Memory B cell (primary cell): ENCODE measurements at regions not wholly inside any gene's neighbourhood (a gene's known extent, or its start where the extent isn't known, plus 50 kb on each side); places are given as distances from the start of the nearest gene placed in this dataset.

Experiments
- ATAC-seq: fragments of 150-1000 bp; cut with Tn5 transposase; 2 replicates; pipeline ENCODE4 v1.10.0; 2021; ENCODE audit warnings: low read depth, mild to moderate bottlenecking, moderate library complexity
- DNase-seq, 2 donors: peaks; one replicate each; pipeline ENCODE4 v3.0.0; 2022; ENCODE audit warnings: low spot score in 2 of 2
- H3K27ac Mint-ChIP-seq: one replicate; pipeline ENCODE4 v1.8.0; 2022; ENCODE audit warnings: mild to moderate bottlenecking, moderate library complexity, mixed read lengths
- H3K27me3 Mint-ChIP-seq: one replicate; pipeline ENCODE4 v1.8.0; 2022; ENCODE audit warnings: mixed read lengths
- H3K36me3 Mint-ChIP-seq: one replicate; pipeline ENCODE4 v1.8.0; 2022; ENCODE audit warnings: mild to moderate bottlenecking, mixed read lengths
- H3K4me1 Mint-ChIP-seq: one replicate; pipeline ENCODE4 v1.8.0; 2022; ENCODE audit warnings: mixed read lengths
- H3K4me3 Mint-ChIP-seq: one replicate; pipeline ENCODE4 v1.8.0; 2022; ENCODE audit warnings: mild to moderate bottlenecking, moderate library complexity, mixed read lengths
- H3K9me3 Mint-ChIP-seq: one replicate; pipeline ENCODE4 v1.8.0; 2022; ENCODE audit warnings: mixed read lengths

DNA sequence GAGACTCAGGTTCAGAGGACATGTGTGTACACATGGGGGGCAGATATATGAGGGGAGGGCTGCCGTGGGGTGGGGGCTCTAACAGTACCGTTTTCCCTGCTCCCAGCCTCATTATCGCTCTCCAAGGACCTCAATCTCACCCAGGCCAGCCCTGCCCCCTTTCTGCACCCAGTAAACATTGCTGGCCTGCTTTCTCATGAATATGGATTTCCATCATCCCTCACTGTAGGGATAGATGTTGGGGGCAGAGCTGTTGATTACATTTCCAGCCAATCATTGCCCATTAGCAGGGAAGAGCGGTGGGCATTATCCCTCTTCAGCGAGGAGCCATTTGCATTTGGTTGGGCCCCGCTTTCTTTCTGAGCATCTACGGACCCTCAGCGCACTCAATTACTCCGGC is 273.8 kb downstream of the RPS6KC1 start:
- no peaks in the 10 kb centered on the region for H3K36me3 Mint-ChIP-seq
- no peak overlapping the region for H3K4me3 Mint-ChIP-seq
- DNase-seq: no peak
- H3K9me3 Mint-ChIP-seq: peaks cover 3% of the 10 kb centered on the region
- ATAC-seq: no peak
- H3K27me3 Mint-ChIP-seq: peaks cover 9% of the 10 kb centered on the region
- H3K4me1 Mint-ChIP-seq: no peaks in the 10 kb centered on the region
- H3K27ac Mint-ChIP-seq: no peak overlapping the region

GRCh38 chr1:213325482-213325881 is 274.4 kb downstream of the RPS6KC1 start:
- Mint-ChIP-seq H3K9me3 (peaks cover 3% of the 10 kb centered on the region), H3K27me3 (peaks cover 9% of the 10 kb centered on the region), H3K36me3 (no peaks in the 10 kb centered on the region), H3K4me1 (no peaks in the 10 kb centered on the region), H3K27ac (no peak overlapping the region), H3K4me3 (no peak overlapping the region)
- DNase-seq: no peak
- no peak for ATAC-seq

DNA sequence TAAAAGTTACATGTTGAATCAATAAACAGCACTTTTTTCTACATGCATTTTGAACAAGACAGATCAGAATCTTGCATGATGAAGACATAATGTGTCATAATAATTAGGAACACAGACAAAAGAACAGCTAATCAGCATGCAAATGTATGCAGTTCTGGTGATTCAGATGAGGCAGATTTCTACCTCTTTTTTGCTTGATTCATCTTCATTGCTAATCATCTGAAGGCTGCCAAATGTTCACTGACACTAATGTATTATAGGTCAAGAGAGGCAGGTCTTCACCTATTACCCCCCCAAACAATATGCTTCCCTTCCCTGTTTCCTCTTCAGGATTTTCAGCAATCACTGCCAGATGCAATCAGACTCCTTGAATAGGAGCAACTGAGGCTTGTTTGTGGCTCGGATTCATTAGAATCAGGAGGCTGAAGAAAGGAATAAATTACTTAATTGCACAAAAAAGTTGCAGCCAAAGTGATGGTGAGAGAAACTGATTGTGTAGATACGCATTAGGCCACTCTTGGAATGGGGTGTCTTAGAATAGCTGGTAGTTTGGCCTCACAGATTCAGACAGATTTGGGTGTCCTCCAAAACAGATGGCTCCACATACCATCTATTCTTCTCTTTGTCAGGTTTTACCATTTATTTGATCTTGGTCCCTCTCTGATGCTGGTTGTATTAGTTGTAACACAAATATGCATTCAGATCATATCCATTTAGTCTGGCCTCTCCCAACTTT is 275.4 kb downstream of the RPS6KC1 start:
- Mint-ChIP-seq H3K4me1 (no peaks in the 10 kb centered on the region), H3K27me3 (peaks cover 9% of the 10 kb centered on the region), H3K36me3 (no peaks in the 10 kb centered on the region), H3K27ac (no peak overlapping the region), H3K9me3 (peaks cover 3% of the 10 kb centered on the region), H3K4me3 (no peak overlapping the region)
- DNase-seq: no peak
- no peak for ATAC-seq

DNA sequence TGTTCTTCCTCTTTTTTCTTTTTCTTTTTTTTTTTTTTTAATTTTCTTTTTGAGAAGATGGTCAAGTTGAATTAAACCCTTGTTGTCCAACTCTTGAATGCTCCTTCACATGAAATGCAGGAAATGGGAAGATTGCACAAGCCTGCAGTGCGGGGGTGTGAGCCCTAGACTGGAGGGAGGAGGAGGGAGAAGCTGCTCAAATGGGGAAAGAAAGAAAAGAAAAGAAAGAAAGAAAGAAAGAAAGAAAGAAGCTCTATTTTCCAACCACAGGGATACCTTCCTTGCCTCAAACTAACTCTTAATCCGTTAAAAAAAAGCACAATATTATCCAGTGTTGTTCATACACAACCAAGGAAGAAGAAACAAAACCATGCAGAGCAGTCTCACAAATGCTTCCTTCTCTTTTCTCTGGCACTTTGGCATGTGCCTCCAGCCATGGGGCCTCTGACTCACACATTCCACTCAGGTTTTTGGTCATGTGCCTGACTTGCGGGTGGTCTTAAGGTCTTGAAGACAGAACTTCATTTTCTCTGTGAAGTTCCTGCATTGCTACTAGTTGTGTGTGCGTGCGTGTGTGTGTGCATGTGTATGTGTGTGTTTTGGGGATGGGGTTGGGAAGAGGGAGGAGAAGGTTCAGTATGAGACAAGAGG is 276.1 kb downstream of the RPS6KC1 start:
- no peak for DNase-seq
- Mint-ChIP-seq H3K27ac (no peak overlapping the region), H3K4me1 (no peaks in the 10 kb centered on the region), H3K4me3 (no peak overlapping the region), H3K36me3 (no peaks in the 10 kb centered on the region), H3K9me3 (no peaks in the 10 kb centered on the region), H3K27me3 (peaks cover 9% of the 10 kb centered on the region)
- ATAC-seq: no peak

DNA sequence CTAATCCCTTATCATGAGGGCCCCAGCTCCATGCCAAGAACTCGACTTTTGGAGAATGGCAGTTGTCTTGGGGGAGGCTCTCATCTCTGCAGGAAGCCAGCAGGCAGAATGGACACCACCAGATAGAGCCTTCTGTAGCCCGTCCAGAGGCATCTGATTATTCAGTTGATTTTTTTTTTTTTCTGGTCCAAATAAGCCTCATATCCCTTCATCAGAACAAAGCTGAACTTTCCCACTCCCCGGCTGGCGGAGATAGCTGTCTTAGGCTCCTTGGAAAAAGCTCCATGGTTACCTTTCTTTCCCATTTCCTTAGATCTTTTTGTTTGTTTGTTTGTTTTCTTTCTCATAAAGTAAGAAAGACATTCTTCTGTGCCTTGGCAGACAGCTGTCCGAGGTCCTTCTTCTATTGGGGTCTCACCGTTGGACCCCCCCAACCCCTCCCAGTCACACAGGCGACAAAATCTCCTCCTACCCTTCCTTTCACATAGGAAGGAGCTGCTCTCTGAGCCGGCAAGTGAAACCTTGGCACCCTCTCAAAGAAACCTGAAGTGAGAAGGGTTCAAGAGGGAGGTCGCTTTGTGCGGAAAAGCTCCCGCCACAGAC is 278.5 kb downstream of the RPS6KC1 start:
- H3K9me3 Mint-ChIP-seq: no peaks in the 10 kb centered on the region
- ATAC-seq (no peak), DNase-seq (no peak)
- peaks cover 7% of the 10 kb centered on the region for H3K27me3 Mint-ChIP-seq
- H3K4me3 Mint-ChIP-seq: no peak overlapping the region
- no peaks in the 10 kb centered on the region for H3K4me1 Mint-ChIP-seq
- no peak overlapping the region for H3K27ac Mint-ChIP-seq
- H3K36me3 Mint-ChIP-seq: no peaks in the 10 kb centered on the region

DNA sequence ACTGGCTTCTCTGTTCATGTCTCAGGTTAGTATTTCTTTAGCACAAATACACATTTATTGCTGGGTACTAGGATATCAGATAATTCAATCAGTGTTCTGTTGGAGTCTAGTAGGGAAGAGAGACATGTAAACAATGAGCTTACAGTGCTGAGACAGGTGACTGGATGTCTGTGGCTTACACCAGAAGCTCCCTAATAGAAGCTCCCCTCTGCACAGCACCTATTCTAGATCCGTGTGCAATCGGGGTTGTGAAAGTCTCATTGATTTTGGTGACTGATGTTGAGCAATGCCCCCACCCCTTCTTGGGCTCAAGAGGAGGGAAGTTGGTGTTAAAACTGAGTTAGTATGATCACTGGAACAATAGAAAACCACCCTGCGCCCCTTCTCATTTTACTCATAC is 279.2 kb downstream of the RPS6KC1 start:
- Mint-ChIP-seq H3K27ac (no peak overlapping the region), H3K4me3 (no peak overlapping the region), H3K27me3 (peaks cover 7% of the 10 kb centered on the region), H3K9me3 (no peaks in the 10 kb centered on the region), H3K4me1 (no peaks in the 10 kb centered on the region), H3K36me3 (no peaks in the 10 kb centered on the region)
- no peak for DNase-seq
- no peak for ATAC-seq

GRCh38 chr1:213331631-213332175 is 280.7 kb downstream of the RPS6KC1 start:
- H3K4me1 Mint-ChIP-seq: no peaks in the 10 kb centered on the region
- no peak overlapping the region for H3K27ac Mint-ChIP-seq
- H3K4me3 Mint-ChIP-seq: no peak overlapping the region
- H3K27me3 Mint-ChIP-seq: peaks cover 6% of the 10 kb centered on the region
- no peaks in the 10 kb centered on the region for H3K36me3 Mint-ChIP-seq
- DNase-seq: no peak
- ATAC-seq: no peak
- H3K9me3 Mint-ChIP-seq: no peaks in the 10 kb centered on the region

- no peak for DNase-seq
- H3K27me3 Mint-ChIP-seq: peaks cover 2% of the 10 kb centered on the region
- no peak overlapping the region for H3K27ac Mint-ChIP-seq
- H3K9me3 Mint-ChIP-seq: no peaks in the 10 kb centered on the region
- no peak overlapping the region for H3K4me3 Mint-ChIP-seq
- no peaks in the 10 kb centered on the region for H3K36me3 Mint-ChIP-seq
- H3K4me1 Mint-ChIP-seq: no peaks in the 10 kb centered on the region
- no peak for ATAC-seq
These were observed 281.4 kb downstream of the RPS6KC1 start for GRCh38 chr1:213332491-213332890.

DNA sequence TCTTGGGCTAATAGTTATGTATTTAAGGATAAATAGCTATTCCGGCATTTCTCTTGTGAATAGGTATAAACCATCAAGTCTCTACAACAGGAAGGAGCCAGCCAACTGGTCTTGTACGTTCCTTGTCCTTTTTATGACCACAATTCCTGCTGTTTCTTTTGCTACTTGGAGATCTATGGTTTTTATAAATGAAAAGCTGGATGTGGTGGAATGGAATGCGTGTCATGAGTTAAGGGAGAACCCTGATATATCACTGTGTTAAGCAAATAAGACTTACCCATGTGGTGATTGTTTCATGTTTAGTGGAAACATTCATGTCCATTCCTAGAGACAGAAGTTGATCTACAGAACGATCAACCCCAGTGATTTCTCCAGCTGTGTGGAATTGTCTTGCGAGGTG is 282.1 kb downstream of the RPS6KC1 start:
- DNase-seq: no peak

GRCh38 chr1:213335084-213335483 is 284.0 kb downstream of the RPS6KC1 start:
- no peaks in the 10 kb centered on the region for H3K36me3 Mint-ChIP-seq
- no peak for DNase-seq
- no peak for ATAC-seq

More for the DNA sequence above, 282.1 kb downstream of the RPS6KC1 start:
- no peaks in the 10 kb centered on the region for H3K9me3 Mint-ChIP-seq
- no peak overlapping the region for H3K27ac Mint-ChIP-seq
- no peaks in the 10 kb centered on the region for H3K4me1 Mint-ChIP-seq
- no peak overlapping the region for H3K4me3 Mint-ChIP-seq
- peaks cover 5% of the 10 kb centered on the region for H3K27me3 Mint-ChIP-seq
- ATAC-seq: no peak
- H3K36me3 Mint-ChIP-seq: no peaks in the 10 kb centered on the region

GRCh38 chr1:213337025-213337678 is 286.1 kb downstream of the RPS6KC1 start:
- Mint-ChIP-seq H3K36me3 (no peaks in the 10 kb centered on the region), H3K9me3 (no peaks in the 10 kb centered on the region)

More at GRCh38 chr1:213335084-213335483, 284.0 kb downstream of the RPS6KC1 start:
- Mint-ChIP-seq H3K4me1 (no peaks in the 10 kb centered on the region), H3K9me3 (no peaks in the 10 kb centered on the region), H3K4me3 (no peak overlapping the region), H3K27me3 (peaks cover 4% of the 10 kb centered on the region), H3K27ac (no peak overlapping the region)

DNA sequence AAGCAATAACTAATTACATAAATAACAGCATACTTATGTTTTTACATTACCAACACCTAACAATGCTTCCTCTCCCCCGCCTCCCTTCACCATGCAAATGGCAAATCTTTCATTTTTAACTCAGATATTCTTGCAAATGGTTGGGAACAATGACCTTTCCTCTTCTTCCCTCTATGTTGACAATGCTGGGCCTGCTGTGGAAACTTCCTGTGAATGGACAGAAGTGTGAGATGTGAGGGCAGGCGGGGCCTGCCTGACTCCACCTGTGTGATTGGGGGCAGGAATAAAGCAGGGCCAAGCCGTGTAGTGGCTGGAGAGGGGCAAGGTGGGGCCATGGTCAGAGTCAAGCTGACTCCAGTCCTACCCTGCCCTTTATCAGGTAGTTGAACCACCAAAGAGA is 289.6 kb downstream of the RPS6KC1 start:
- peaks cover 4% of the 10 kb centered on the region for H3K9me3 Mint-ChIP-seq
- ATAC-seq (no peak), DNase-seq (no peak)
- H3K36me3 Mint-ChIP-seq: peaks cover 2% of the 10 kb centered on the region
- peaks cover 4% of the 10 kb centered on the region for H3K27me3 Mint-ChIP-seq
- H3K4me3 Mint-ChIP-seq: no peak overlapping the region
- no peaks in the 10 kb centered on the region for H3K4me1 Mint-ChIP-seq
- no peak overlapping the region for H3K27ac Mint-ChIP-seq

More at GRCh38 chr1:213337025-213337678, 286.1 kb downstream of the RPS6KC1 start:
- H3K27ac Mint-ChIP-seq: no peak overlapping the region
- ATAC-seq (no peak), DNase-seq (no peak)
- H3K4me3 Mint-ChIP-seq: no peak overlapping the region
- no peaks in the 10 kb centered on the region for H3K4me1 Mint-ChIP-seq
- peaks cover 4% of the 10 kb centered on the region for H3K27me3 Mint-ChIP-seq

- Mint-ChIP-seq H3K36me3 (peaks cover 2% of the 10 kb centered on the region), H3K27me3 (no peaks in the 10 kb centered on the region), H3K4me1 (no peaks in the 10 kb centered on the region), H3K4me3 (no peak overlapping the region), H3K27ac (no peak overlapping the region), H3K9me3 (peaks cover 4% of the 10 kb centered on the region)
- no peak for DNase-seq
- ATAC-seq: no peak
These were observed 294.6 kb downstream of the RPS6KC1 start for GRCh38 chr1:213345621-213346020.

DNA sequence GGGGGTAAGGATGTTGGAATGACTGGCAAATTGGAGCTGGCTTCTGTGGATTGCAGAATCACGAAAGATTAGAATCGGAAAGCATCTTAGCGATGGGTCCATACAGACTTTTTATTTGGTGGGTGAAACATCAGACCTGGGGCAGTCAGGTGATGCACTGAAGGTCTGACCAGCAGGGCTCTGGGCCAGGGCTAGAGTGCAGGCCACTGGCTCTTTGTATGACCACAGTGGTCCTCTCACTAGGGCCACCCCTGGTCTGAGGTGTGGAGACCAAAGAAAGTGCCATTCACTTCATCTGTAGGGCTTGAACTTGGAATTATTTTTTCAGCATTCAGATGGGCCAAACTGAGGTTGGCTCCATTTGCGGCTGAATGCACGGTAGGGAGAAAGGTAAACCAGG is 306.4 kb downstream of the RPS6KC1 start:
- no peak for ATAC-seq
- no peak overlapping the region for H3K27ac Mint-ChIP-seq
- H3K36me3 Mint-ChIP-seq: no peaks in the 10 kb centered on the region
- H3K27me3 Mint-ChIP-seq: peaks cover 2% of the 10 kb centered on the region
- H3K4me3 Mint-ChIP-seq: no peak overlapping the region
- no peaks in the 10 kb centered on the region for H3K4me1 Mint-ChIP-seq
- no peaks in the 10 kb centered on the region for H3K9me3 Mint-ChIP-seq
- no peak for DNase-seq
